Stimulated activated CD4-positive, alpha-beta T cell treated with anti-CD3 and anti-CD28 coated beads, TNF-alpha, amount 100 ng/mL, for 48 hours (primary cell): ENCODE measurements at regions not wholly inside any gene's neighbourhood (a gene's known extent, or its start where the extent isn't known, plus 50 kb on each side); places are given as distances from the start of the nearest gene placed in this dataset.
"Not testable (repeated sequence)": the region's sequence is repeated elsewhere in the genome, so short reads cannot be mapped to it uniquely, and the experiment has no call there.

Source experiments
- DNase-seq, 3 donors: peaks; one replicate each; pipeline ENCODE4 v3.0.0-alpha.2; 2020; ENCODE audit warnings: low read depth in 3 of 3

GRCh38 chr12:131213896-131214442, 260.3 kb downstream of the ADGRD1 start:
- no peak for DNase-seq

GRCh38 chr12:131214936-131215335, 261.2 kb downstream of the ADGRD1 start:
- DNase-seq: not testable (repeated sequence)

- not testable (repeated sequence) for DNase-seq
Measured at GRCh38 chr12:131216587-131216986, 262.9 kb downstream of the ADGRD1 start.

- no peak for DNase-seq
Measured at GRCh38 chr12:131217024-131217586, 263.4 kb downstream of the ADGRD1 start.

- DNase-seq: no peak
Measured at GRCh38 chr12:131218026-131218922, 264.6 kb downstream of the ADGRD1 start.

- DNase-seq: no peak
Measured at GRCh38 chr12:131218923-131219669, 265.4 kb downstream of the ADGRD1 start.

GRCh38 chr12:131219670-131220330, 266.1 kb downstream of the ADGRD1 start:
- DNase-seq: no peak

- DNase-seq: no peak
Measured at GRCh38 chr12:131220331-131220685, 266.6 kb downstream of the ADGRD1 start.

- DNase-seq: no peak
Measured at GRCh38 chr12:131221061-131221956, 267.6 kb downstream of the ADGRD1 start.

GRCh38 chr12:131221957-131222328, 268.2 kb downstream of the ADGRD1 start:
- no peak for DNase-seq

GRCh38 chr12:131222329-131223139, 268.8 kb downstream of the ADGRD1 start:
- DNase-seq: no peak

- DNase-seq: no peak
Measured at GRCh38 chr12:131223171-131223761, 269.6 kb downstream of the ADGRD1 start.

GRCh38 chr12:131223791-131224225, 270.1 kb downstream of the ADGRD1 start:
- DNase-seq: no peak

- not testable (repeated sequence) for DNase-seq
Measured at GRCh38 chr12:131224226-131225065, 270.7 kb downstream of the ADGRD1 start.

GRCh38 chr12:131225066-131225380, 271.3 kb downstream of the ADGRD1 start:
- DNase-seq: not testable (repeated sequence)

GRCh38 chr12:131226345-131227265, 272.9 kb downstream of the ADGRD1 start:
- no peak for DNase-seq

- not testable (repeated sequence) for DNase-seq
Measured at GRCh38 chr12:131227641-131228040, 273.9 kb downstream of the ADGRD1 start.

GRCh38 chr12:131229079-131229425, 275.3 kb downstream of the ADGRD1 start:
- DNase-seq: not testable (repeated sequence)
